ENCODE measurements at regions not wholly inside any gene's neighbourhood (a gene's known extent, or its start where the extent isn't known, plus 50 kb on each side); places are given as distances from the start of the nearest gene placed in this dataset.

- TF ChIP-seq CTCF (IDR thresholded peaks at IDR 0.05; ENCODE audit: poor library complexity) (no peak), EZH2 (IDR thresholded peaks at IDR 0.05; ENCODE audit: borderline replicate concordance) (no peak), EZH2phosphoT487 (IDR thresholded peaks at IDR 0.05; ENCODE audit: low read depth, severe bottlenecking, unreplicated experiment) (no peak)
Measured at GRCh38 chr3:150165396-150166094, 194.8 kb upstream of the PFN2 start.

Measured in hepatocyte (in vitro differentiated cells).